ENCODE measurements at regions not wholly inside any gene's neighbourhood (a gene's known extent, or its start where the extent isn't known, plus 50 kb on each side); places are given as distances from the start of the nearest gene placed in this dataset.

GRCh38 chr14:82410064-82410463 lies 876.4 kb upstream of the SEL1L start:
- TF ChIP-seq REST (IDR thresholded peaks at IDR 0.05; ENCODE audit: insufficient read depth in 1 of 2, low read depth in 2 of 2, low read length in 2 of 2): no peak
- TF ChIP-seq TAF1 (IDR thresholded peaks at IDR 0.05; ENCODE audit: borderline replicate concordance, insufficient read depth, low read length): no peak
- TF ChIP-seq POLR2AphosphoS5 (IDR thresholded peaks at IDR 0.05; ENCODE audit: low read depth, low read length): no peak
- no peak for TF ChIP-seq SIN3A (IDR thresholded peaks at IDR 0.05; ENCODE audit: borderline replicate concordance, insufficient read depth, low read length)
